Embryonic facial prominence (tissue), 1 donor: ENCODE measurements at regions not wholly inside any gene's neighbourhood (a gene's known extent, or its start where the extent isn't known, plus 50 kb on each side); places are given as distances from the start of the nearest gene placed in this dataset.

Source experiments
- DNase-seq: peaks from one replicate; pipeline ENCODE4 v3.0.0-alpha.2; 2016; ENCODE audit errors: extremely low spot score

DNA sequence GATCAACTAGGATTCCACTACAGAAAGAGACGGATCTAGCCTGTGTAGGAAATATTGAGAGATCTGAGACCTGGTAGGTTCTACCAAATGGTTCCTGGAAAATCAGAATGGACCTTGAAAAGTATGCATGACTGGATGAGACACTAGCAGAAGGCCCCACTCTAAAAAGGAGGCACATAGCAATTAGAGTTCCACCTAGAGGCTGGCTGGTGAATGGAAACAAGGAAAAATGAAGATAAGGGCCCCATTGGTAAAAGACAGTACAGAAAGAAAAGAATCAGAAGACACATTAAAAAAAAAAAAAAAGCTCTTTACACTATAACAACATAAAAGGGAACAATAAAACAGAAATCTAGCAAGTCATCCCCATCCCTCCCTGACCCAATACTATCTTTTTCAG lies 518.5 kb downstream of the NR2F1-AS1 start:
- DNase-seq = no peak

DNA sequence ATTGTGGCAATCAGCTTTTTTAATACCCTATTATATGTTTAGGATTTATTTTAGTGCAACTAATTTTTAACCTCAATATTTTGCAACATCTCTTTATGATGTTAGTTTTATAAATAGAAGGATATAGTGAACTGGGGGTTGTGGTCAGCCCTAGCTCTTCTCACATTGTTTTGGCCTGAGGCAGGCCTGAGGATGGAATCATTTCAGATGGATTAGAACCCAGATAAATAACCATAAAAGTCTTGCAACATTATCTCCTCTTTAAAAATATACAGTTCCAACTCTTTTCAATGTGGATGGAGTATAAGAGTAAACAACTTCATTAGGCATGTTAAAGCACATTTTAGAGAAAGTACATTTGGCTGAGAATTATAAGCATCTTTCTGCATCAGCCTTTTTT lies 522.7 kb downstream of the NR2F1-AS1 start:
- no peak for DNase-seq

DNA sequence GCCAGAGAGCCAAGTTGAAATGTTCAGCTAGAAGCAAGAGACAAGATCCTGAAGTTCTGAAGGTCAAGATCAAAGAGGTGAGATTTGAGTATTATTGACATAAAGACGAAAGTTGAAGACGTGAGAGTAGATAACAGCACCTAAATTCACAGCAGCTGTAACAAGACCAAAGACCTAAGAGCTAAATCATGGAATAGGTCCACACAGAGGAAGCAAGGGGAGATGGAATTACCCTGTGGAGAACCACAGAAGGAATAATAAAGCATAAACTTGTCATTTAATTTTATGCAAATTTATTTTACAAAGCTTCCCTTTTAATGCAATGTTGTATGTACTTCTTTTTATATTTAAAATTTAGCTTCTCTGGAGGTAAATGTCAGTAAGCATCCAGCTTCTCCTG lies 523.7 kb downstream of the NR2F1-AS1 start:
- DNase-seq = no peak

DNA sequence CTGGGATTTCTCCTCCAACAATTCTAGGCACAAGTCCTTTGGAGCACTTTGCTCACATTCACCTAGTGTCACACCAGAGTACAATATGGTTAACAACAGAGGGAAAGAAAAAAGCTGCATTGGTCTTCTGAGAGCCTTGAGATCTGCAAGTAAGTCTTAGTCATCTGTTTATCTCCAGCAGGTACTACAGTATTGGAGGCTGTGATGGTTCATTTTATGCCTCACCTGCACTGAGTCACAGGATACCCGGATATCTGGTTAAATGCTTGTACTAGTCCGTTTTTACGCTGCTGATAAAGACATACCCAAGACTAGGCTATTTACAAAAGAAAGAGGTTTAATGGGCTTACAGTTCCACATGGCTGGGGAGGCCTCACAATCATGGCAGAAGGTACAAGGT lies 525.0 kb downstream of the NR2F1-AS1 start:
- no peak for DNase-seq

- no peak for DNase-seq
These were observed 525.5 kb downstream of the NR2F1-AS1 start for GRCh38 chr5:93055561-93055960.

DNA sequence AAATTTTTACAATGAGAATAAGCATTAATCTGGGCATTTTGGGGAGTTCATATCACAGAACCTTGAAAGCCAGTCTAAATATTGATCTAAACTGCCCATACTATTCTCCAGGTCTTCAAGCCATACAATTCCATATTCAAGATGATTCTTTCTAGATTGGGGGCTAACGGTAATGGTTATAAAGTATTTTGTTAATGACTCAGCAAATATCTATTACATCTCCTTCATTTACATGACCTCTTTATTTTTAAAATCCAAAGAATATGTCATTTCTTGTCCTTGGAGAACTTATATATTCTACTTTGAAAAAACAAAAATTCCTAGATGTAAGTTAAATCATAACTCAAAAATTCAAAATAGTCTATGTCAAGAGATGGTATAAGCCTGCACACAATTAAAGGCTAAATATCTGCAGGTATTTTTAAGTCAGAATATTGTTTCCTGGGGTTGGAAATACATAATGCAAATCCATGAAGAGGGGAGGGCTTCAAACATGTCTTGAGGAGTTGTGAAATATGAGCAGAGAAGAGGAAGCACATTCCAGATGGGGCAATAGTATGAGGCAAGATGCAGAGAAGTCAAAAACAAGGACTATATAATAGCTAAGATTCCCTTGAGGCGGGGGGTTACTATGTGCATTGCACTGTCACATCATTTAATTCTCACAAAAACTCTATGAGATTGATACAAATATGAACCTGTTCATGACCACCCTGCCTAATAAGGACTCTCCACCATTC lies 526.4 kb downstream of the NR2F1-AS1 start:
- DNase-seq = no peak

DNA sequence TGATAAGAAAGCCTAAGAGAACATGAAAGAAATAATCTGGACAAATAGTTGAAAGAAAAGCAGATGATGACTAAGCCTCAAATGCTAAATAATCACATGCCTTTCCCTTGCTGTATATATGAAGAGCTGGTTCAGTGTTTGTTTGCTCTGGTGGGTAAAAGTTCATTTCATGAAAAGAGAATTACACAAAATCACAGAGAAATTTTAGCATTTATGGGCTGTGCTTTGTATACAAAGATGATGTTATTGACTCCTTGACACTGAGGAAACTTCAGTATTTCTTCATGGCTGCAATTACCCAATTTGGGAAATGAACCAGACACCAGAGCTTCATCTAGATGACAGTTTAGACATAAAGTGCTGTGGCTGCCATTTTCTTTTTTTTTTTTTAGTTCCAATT lies 527.2 kb downstream of the NR2F1-AS1 start:
- DNase-seq = no peak

GRCh38 chr5:93048858-93049257 lies 532.2 kb downstream of the NR2F1-AS1 start:
- no peak for DNase-seq

- DNase-seq = no peak
These were observed 536.0 kb downstream of the NR2F1-AS1 start for GRCh38 chr5:93044859-93045666.

- no peak for DNase-seq
These were observed 541.1 kb downstream of the NR2F1-AS1 start for GRCh38 chr5:93039888-93040287.

DNA sequence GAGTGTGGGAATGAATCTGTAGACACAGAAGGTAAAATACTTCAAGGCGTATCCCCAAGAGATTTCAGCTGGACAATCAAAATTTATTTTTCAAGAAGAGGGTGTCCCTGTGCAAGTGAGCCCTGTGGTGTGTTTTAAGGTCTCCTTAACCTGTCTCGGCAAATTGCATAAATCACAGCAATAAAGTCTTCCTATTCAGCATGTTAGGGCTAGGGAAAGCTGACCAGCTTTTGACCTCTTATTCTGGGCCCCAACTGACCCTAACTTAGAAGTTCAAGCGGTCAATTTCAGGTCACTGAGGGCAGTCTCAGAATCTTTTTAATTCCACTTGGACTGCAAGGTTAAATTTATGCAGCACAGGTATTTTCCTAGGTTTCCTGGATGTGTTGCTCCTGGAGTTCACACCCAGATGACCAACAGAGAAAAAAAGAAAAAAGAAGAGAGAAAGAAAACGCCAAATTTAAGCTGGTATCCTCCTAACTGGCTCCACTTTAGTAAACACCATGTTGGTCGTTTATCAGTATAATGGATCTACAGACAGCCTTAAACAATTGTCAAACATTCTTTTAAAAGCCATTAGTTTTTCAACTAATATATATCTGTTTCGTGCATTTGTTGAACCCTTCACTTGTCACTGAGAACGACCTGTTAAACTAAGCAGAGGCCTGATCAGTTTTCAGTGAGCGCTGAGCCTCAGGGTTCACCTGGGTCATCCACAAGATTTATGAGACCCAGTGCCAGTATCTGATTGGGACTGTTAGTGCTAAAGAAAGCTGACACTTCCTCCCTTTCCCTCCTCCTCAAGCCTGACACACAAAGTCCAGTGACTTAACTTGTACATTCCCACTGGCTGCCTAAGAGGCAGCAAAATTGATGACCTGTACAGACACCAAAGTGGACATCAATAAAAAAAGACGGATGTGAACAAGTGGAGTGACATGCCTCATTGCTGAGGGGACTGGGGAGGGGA lies 546.1 kb downstream of the NR2F1-AS1 start:
- no peak for DNase-seq

DNA sequence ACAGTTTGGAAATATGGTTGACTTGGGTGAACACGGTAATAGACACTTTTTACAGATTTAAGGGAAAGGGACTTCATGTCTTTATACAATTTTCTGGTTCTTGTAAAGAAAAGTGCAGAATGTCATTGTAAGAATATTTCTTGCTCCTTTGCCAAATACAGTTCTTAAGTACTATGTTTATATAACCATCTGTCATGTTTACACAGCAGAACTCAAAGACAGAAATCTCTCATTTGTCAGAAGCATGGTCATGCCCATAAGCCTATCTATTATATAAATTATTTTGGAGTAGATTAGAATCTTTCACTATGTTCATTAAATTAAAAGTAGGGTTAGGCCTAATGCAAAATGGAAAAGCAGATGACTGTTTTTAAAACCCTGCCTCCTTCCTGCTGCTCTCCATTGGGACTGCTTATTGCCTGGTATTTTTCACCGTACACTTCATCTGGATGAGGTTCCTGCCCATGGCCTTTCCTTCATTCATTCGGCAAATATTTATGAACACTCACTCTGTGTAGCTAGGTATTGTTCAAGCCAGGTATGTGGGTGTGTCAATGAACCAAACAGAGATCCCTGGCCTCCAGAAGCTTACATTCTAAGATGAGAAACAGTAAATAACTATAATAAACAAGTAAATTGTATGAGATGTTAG lies 558.1 kb downstream of the NR2F1-AS1 start:
- no peak for DNase-seq

GRCh38 chr5:93022211-93022610 lies 558.8 kb downstream of the NR2F1-AS1 start:
- DNase-seq = no peak

GRCh38 chr5:93019896-93020295 lies 561.1 kb downstream of the NR2F1-AS1 start:
- no peak for DNase-seq

- no peak for DNase-seq
These were observed 562.6 kb downstream of the NR2F1-AS1 start for GRCh38 chr5:93018461-93018860.

- no peak for DNase-seq
These were observed 563.2 kb downstream of the NR2F1-AS1 start for GRCh38 chr5:93017849-93018248.

DNA sequence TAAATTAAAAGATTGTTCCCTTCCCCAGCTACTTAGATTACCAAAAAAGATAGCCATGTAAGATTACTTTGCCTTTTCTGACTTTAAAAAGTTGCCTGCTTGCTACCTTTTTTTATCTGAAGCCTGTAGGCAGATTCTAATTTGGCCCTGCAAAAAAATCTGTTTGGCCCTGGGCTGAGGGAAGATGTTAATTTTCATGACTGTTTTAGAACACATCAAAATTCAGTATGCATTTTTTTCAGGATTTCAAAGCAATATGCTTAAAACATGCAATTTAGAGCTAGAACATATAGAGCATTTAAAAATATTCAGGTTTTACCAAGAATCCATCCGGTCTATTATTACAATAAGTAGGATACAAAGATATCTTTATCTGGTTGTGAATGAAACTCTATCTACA lies 563.6 kb downstream of the NR2F1-AS1 start:
- no peak for DNase-seq

DNA sequence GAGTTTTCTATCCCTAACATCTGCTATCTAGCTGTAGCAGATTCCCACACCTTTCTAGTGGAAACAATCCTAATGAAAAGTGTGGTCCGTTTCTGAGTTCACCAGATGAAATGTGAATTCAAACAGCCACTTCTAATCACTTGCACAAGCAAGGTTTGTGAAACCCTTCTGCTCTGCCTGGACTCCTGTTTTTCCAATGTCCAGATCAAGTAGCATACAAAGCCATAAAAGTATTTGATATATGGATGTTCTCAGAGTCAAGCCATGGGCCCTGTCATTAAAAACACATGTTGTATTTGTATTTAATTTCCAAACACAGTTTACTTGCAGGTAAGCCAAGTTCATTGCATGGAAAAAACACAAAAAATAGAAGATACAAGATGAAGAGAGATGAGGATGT lies 570.4 kb downstream of the NR2F1-AS1 start:
- no peak for DNase-seq

- no peak for DNase-seq
These were observed 571.0 kb downstream of the NR2F1-AS1 start for GRCh38 chr5:93010037-93010436.

DNA sequence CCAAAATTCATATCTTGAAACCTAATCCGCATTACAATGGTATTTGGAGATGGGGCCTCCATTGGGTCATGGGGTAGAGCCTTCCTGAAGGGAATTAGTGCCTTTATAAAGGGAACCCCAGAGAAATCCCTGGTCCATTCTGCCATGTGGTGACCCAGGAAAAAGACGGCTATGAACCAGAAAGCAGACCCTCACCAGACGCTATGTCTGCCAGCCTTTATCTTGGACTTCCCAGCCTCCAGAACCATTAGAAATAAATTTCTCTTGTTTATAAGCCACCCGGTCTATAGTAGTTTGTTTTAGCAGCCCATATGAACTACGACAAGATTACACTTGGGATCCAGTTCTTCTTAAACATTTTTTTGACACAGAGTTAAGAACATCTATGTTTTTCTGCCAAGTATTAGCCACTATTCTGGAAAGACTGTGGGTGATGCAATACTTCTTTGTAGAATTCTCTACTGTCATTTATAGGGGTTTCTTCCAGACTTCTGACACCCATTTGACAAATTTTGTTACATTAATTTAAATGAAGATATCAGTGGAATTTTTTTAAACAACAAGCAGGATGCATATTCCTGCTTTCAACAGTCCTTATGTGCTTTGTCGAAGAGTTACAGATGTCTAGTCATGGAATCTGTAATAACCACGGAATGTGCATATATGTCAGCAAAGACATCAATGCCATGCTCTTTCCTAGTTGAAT lies 572.4 kb downstream of the NR2F1-AS1 start:
- no peak for DNase-seq

DNA sequence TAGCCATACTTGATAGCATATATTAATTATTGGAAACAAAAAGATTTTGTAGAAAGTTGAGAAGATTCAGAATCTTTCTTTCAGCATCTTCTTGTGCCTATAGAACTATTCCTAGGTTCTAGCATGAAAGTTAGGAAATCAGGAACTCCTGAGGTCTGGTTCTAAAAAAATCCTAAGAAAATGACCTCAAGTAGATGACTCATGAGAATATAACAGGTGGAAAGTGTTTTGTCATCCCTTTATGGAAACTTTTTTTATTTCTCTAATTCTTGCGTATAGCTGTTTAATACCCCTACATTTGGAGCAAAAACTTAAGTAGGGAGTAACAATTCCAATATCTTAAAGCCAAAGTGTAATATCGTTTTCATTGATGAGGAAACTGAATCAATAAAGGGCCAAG lies 574.1 kb downstream of the NR2F1-AS1 start:
- DNase-seq = no peak
